ENCODE measurements at regions not wholly inside any gene's neighbourhood (a gene's known extent, or its start where the extent isn't known, plus 50 kb on each side); places are given as distances from the start of the nearest gene placed in this dataset.

DNA sequence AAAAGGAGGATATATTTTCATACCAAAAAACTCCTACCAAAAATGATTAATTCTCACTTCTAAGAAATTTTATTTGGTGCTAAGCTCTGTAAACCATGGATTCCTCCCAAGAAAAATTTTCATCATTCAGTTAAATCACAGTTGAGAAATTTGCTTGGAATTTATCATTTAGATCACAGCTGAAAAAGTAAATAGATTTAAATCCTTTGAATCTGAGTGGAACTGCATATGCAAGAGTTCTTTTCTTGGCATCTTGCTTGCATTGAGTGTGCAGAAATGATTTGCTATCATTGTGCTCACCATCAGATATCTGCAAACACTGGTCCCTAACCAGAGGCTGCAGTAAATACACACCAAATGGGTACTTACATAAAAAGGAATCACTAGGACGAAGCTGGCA, 836.1 kb upstream of the CDH6 start:
- TF ChIP-seq, protein P1, sequence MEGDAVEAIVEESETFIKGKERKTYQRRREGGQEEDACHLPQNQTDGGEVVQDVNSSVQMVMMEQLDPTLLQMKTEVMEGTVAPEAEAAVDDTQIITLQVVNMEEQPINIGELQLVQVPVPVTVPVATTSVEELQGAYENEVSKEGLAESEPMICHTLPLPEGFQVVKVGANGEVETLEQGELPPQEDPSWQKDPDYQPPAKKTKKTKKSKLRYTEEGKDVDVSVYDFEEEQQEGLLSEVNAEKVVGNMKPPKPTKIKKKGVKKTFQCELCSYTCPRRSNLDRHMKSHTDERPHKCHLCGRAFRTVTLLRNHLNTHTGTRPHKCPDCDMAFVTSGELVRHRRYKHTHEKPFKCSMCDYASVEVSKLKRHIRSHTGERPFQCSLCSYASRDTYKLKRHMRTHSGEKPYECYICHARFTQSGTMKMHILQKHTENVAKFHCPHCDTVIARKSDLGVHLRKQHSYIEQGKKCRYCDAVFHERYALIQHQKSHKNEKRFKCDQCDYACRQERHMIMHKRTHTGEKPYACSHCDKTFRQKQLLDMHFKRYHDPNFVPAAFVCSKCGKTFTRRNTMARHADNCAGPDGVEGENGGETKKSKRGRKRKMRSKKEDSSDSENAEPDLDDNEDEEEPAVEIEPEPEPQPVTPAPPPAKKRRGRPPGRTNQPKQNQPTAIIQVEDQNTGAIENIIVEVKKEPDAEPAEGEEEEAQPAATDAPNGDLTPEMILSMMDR (IDR thresholded peaks at IDR 0.05) = no peak
- TF ChIP-seq POLR2A (IDR thresholded peaks at IDR 0.05; ENCODE audit: low read depth) (no peak), POLR2AphosphoS5 (IDR thresholded peaks at IDR 0.05) (no peak), EP300 (IDR thresholded peaks at IDR 0.05) (no peak)
